ENCODE measurements at regions not wholly inside any gene's neighbourhood (a gene's known extent, or its start where the extent isn't known, plus 50 kb on each side); places are given as distances from the start of the nearest gene placed in this dataset.

DNA sequence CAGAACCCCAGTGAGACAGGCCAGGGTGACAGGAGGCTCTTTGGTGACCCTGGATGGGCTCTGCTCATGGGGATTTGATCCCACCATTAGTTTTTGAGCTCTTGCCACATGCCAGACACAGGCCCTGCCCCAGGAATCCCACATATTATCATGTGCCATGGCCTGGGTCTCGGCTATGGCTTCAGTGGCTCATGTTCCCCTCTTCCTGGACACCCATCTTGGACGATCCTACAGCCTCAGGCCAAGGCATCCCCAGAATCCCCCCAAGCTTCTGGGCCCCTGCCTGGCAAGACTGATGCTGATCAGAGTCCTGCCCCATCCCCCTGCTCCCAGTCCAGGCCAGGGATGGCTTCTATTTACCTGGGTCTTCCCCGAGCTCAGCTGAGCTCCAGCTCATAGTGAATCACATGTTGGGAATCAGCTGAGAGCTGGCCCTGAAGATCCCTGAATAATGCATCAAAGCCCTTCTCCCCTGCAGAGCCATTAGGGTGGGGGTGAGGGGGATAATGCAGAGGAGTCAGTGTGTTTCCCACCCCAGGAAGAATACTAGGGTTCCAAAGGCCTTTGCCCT, 50.9 kb upstream of the CHRNB4 start:
- Histone ChIP-seq H3K4me2 (ENCODE audit: low read length) (no peak overlapping the region), H3K36me3 (replicated peaks; ENCODE audit: low read depth, low read length) (no peaks in the 10 kb centered on the region), H3K79me2 (ENCODE audit: low read length) (no peaks in the 10 kb centered on the region), H4K20me1 (ENCODE audit: insufficient read depth, low read length) (no peaks in the 10 kb centered on the region), H3K27me3 (ENCODE audit: low read depth, low read length) (no peaks in the 10 kb centered on the region), H3K27ac (ENCODE audit: low read length) (no peak overlapping the region), H3K4me1 (ENCODE audit: low read length) (peaks cover 30% of the 10 kb centered on the region), H3K9me3 (ENCODE audit: insufficient read depth, low read length) (no peaks in the 10 kb centered on the region), H2AFZ (ENCODE audit: low read depth, low read length) (peak overlapping the region; percentile 49; the same call in 1 of the 2 replicates), H3K4me3 (ENCODE audit: low read length) (no peak overlapping the region), H3K9ac (ENCODE audit: low read length) (no peak overlapping the region)
- TF ChIP-seq, protein P1, sequence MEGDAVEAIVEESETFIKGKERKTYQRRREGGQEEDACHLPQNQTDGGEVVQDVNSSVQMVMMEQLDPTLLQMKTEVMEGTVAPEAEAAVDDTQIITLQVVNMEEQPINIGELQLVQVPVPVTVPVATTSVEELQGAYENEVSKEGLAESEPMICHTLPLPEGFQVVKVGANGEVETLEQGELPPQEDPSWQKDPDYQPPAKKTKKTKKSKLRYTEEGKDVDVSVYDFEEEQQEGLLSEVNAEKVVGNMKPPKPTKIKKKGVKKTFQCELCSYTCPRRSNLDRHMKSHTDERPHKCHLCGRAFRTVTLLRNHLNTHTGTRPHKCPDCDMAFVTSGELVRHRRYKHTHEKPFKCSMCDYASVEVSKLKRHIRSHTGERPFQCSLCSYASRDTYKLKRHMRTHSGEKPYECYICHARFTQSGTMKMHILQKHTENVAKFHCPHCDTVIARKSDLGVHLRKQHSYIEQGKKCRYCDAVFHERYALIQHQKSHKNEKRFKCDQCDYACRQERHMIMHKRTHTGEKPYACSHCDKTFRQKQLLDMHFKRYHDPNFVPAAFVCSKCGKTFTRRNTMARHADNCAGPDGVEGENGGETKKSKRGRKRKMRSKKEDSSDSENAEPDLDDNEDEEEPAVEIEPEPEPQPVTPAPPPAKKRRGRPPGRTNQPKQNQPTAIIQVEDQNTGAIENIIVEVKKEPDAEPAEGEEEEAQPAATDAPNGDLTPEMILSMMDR (IDR thresholded peaks at IDR 0.05; ENCODE audit: low read depth, low read length): no peak
- TF ChIP-seq EZH2phosphoT487 (IDR thresholded peaks at IDR 0.05; ENCODE audit: low read depth): no peak

GRCh38 chr15:78691167-78691850, 50.3 kb upstream of the CHRNB4 start:
- Histone ChIP-seq H3K4me1 (ENCODE audit: low read length) (peaks cover 28% of the 10 kb centered on the region), H3K36me3 (replicated peaks; ENCODE audit: low read depth, low read length) (no peaks in the 10 kb centered on the region), H3K27me3 (ENCODE audit: low read depth, low read length) (no peaks in the 10 kb centered on the region), H3K9ac (ENCODE audit: low read length) (no peak overlapping the region), H2AFZ (ENCODE audit: low read depth, low read length) (peak overlapping the region; percentile 49; the same call in 1 of the 2 replicates), H3K27ac (ENCODE audit: low read length) (no peak overlapping the region), H3K4me3 (ENCODE audit: low read length) (no peak overlapping the region), H3K4me2 (ENCODE audit: low read length) (no peak overlapping the region), H3K79me2 (ENCODE audit: low read length) (no peaks in the 10 kb centered on the region), H4K20me1 (ENCODE audit: insufficient read depth, low read length) (no peaks in the 10 kb centered on the region), H3K9me3 (ENCODE audit: insufficient read depth, low read length) (no peaks in the 10 kb centered on the region)
- no peak for TF ChIP-seq EZH2phosphoT487 (IDR thresholded peaks at IDR 0.05; ENCODE audit: low read depth)
- TF ChIP-seq, protein P1 (IDR thresholded peaks at IDR 0.05; ENCODE audit: low read depth, low read length): no peak
